Activated CD4-positive, alpha-beta T cell treated with anti-CD3 and anti-CD28 coated beads, Interleukin-2, Interleukin-6, amounts not matched to agents 100 ng/mL and 50 ng/mL, durations not matched to agents 16 hours and 8 hours (primary cell): ENCODE measurements at regions not wholly inside any gene's neighbourhood (a gene's known extent, or its start where the extent isn't known, plus 50 kb on each side); places are given as distances from the start of the nearest gene placed in this dataset.

ENCODE experiments used
- DNase-seq: peaks from one replicate; pipeline ENCODE4 v3.0.0-alpha.2; 2020

DNA sequence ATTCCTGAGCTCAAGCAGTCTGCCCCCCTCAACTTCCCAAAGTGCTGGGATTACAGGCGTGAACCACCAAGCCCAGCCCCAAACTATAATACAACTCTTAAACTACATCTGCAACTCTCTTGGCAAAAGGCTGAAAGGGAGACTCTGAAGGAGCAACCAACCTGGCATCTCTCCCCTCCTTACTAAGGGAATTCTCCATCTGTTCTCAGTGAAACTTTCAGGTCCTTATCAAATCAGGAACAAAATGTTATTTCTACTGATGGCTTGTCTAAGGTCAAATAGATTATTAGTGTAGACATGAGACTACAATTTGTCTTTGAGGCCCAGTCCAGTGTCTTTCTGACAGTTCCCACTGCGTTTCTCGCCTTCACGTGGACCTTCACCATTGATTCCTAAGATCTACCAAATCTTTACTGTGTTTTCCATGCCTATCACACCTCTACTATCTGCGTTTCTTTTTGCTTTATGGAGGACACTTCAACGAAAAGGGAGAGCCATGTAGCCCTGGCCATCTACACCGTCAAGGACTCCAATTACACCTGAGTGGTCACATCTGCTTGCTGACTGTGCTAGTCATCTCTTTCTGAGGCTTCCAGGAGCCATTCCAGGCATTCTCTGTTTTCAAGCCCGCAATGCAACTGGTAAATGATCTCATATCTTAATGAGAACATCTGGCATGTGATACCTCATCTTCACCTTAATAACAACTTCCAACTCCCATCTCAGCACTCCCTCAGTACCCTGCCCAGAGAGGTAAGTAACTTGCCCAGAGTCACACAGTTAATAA is 405.7 kb upstream of the CITED2 start:
- no peak for DNase-seq

DNA sequence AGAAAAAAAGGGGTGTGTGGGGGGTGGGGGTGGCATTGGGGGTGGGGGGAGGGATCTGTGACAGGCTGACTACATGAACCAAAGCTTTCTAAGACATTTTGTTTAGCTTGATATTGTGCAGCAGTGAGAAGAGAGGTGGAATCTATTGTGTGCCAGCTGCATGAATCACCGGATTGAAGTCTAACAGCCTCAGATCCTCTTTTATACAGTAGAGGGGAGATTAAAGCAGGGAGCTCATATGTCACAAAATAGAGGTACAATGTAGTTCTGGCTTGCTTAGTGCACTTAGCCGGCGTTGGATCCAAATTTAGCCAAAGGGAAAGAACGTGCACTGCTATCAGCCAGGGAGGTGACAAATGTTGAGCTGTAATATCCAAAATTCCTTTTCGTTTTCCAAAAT is 404.2 kb upstream of the CITED2 start:
- DNase-seq = no peak

DNA sequence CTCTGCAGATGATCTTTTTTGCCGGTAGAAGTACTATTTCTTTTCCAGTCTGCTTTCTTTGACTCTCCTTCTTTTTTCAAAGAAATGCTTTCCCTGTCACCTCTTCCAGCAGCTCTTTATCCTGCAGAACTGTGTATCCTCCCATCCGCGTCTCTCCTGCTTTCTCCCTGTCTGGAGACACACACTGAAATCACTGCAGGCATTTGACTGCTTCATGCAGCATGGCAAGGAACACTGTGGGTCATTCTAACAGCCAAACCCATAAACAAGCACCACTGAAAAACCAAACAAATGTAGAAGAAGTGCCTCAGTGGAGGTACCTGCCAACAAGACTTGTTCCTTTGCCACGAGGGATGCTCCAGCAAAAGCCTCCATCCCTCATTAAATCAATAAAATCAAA is 403.7 kb upstream of the CITED2 start:
- DNase-seq = no peak

DNA sequence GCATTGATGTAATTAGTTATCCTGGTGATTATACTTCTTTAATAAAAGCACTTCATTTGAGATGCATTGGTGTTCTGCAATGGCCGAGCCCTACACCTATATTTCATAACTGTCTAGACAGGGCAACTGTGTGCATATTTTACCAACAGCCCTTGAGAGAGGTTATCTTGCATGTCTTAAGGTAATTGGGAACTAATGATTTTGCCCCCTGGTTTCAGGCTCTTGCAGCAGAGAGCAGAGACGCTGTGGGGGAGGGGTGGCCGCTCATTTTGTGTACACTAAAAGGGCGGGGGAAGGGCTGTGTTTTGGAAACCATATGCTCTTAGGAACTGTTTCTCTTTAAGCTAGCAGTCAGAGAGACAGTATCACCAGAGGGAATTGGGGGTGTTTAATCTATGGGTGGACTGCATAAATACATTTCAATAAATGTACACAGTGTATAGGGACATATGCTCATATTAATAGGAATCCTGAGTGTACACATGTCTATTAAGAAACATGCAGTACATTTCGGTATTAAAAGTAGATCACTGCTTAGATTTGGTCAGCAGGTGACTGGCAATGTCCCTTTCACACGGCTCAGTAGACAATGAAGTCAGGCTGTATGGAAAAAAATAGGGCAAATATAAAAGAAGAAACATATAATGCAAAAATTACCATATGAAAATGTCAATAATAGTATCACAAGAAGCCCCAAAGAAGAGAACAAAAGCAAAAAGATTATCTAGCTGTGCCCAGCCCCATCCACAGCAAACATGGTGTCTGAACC is 402.9 kb upstream of the CITED2 start:
- DNase-seq = no peak

DNA sequence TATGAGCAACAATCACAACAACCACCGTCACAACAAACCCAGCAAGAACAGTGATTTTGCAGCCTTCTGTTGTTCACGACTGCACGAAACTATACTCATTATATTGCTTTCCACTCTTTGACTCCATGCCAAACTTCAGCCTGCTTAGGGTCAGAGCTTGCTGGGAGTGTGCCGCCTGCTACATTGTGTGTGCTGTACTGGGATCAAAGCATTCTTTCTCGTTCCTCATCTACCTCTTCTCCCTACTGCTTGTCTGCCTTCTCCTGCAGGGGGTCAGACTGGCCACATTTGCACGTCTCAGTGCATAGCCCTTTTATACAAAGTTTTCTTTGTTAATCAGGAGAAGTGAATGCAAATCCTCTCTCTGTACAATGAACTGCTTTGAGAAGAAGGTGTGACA is 401.6 kb upstream of the CITED2 start:
- no peak for DNase-seq

DNA sequence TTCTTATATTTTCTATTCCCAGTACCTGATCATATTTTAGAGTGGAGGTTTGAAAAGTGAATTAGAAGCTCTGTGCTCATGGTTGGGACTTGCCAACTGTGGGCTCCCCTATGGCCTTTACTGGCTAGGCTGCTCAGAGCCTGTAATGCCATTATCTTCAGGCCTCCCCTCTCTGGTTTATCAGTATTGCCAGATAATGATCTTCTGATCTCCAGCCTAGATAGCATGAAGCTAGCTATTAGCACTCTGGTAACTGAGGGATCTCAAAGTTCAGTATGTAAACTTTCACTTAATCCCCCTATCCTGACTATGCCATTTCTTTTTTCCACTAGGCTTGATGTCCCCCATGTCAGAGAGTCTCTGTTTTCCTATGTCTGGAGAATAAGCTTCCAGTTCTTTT is 393.7 kb upstream of the CITED2 start:
- no peak for DNase-seq

DNA sequence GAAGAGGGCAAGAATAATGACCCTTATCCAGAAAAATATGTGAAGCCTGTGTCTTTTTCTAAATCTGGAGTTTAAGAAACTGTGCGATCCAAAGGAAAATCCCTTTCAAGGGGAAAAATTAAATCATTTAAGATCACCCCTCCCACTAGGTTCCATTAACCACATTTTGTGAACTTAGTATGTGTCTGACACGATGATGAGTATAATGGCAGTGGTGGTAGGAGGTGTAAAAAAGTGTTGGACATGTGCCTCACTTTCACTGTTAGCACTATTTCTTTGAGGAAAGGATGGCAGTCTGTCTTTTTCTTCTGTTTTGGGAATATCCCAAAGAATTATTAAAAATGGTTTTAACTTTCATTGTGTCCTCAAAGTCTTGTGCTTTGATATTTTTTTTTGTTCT is 392.3 kb upstream of the CITED2 start:
- no peak for DNase-seq

DNA sequence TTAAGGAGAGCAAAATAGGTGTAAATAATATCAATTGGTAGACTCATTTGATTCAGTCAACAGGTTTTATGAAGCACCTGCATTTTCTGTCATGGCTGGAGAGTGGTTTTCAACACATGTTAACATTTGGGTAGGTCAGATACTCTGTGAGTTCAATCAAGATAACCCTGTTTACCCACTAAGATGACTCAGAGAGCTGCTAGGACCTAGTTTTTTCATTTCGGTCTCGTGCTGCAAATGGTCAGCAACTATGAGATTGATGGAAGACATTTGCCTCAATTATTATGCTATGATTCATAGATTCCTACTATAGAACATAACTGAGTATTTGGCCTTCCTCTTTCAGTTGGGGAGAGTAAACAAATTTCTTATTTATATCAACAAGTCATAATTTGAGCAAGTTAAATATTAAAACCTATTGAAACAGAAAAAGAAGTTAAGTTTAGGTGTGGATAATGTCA is 391.4 kb upstream of the CITED2 start:
- DNase-seq = no peak

DNA sequence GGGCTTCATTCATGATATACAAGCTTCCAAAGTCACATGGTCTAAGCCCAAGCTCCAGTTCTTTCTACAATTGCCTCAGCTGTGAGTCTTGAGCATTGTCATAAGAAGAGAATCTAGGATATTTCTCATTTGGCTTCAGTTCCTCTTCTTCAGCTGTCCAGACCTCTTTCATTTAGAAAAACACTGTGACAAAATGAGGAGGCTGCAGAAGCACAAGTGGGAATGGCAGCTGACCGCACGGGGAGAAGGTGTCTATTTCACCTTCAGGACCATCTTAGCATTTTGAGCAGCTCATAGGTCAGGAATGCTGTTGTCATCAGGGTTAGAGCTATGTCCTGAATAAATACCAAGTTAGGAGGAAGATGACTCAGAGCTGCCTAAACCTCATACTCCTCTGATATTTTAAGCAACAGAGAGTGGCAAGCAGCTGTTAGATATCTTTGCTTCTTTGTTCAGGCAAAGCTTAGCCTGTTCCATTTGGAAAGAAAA is 390.1 kb upstream of the CITED2 start:
- DNase-seq = peak; percentile 18

DNA sequence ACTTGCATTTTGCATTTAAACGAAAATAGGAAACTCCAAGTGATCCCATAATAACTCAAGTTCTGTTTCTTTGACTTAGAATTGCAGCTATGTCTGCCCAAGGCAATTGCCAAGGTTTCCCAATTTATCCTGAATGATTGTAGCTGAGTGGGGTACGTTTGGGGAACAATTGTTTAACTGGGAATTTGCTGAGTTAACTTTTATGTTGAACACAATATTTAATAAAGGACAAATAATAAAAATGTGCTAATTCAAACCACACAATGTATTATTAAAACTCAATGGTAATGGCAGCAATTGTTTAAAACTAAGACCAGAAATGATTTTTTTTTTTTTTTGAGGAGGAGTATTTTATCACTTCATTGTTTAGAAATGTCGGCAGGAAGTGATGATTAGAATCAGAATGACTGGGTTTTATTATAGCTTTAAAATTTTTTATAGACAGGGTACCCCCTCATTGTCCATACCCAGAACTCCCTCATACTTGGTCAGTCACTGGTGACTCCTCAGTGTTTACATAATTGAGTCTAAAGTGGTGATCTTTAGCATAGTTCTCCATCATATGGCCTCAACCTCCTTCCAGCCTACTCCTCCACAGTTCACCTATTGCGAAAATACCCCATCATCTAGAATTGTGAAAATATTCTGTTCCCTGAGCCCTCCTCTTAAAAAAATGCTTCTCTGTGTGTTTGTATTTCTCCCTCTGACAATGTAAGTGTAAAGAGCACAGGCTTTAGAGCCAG is 389.2 kb upstream of the CITED2 start:
- DNase-seq = no peak

DNA sequence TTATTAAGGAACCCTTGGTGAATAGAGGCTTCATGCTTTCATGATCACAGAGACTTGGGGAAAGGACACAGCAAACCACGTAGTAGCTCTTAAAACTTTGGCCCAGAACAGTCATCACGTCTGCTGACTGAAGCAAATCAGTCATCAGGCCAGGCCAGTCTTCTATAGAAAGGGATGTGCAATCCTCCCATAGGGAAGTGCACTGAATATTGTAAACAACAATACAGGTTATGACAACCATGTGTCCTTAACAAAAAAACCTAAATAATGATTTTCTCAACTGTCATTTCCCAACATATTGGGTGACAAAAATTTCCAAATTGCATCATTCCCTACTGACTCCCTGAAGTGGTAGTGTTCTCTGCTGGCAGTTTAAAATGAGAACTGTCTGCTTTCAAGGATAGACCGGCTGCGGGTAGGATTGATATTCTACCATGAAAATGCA is 388.2 kb upstream of the CITED2 start:
- no peak for DNase-seq

DNA sequence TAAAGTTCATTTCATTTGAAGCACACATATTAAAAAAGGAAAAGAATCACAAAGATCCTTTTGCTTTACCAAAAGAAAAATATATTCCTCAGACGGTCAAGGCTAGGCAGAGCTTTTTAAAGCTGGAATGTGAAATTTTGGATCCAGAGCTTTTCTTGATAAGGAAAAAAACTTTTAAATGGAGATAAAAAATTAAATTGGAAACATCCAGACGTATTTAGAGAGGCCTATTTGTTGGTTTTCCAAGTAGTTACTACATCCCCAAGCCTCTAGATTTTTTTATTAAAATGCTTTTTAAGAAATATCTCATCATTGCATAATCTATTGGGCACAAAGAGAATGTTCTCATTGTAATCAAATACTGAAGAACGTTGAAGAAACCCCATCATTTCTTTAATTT is 385.7 kb upstream of the CITED2 start:
- no peak for DNase-seq

DNA sequence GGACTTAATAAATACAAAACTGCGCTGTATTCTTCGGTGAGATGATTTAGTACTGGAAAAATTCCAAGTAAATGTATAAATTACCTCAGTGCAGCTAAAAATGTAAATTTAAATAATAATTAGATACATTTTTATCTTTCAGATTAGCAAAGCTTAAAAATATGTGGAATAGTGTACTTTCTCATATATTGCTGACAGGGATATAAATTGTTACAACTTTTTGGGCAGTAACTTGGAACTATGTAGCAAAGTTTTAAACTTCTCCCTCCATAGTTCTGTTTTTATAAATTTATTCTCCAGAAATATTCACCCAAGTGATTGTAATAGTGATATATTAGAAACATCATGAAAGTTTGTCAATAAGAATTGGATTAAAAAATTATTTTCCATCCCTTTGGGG is 384.6 kb upstream of the CITED2 start:
- DNase-seq = no peak

DNA sequence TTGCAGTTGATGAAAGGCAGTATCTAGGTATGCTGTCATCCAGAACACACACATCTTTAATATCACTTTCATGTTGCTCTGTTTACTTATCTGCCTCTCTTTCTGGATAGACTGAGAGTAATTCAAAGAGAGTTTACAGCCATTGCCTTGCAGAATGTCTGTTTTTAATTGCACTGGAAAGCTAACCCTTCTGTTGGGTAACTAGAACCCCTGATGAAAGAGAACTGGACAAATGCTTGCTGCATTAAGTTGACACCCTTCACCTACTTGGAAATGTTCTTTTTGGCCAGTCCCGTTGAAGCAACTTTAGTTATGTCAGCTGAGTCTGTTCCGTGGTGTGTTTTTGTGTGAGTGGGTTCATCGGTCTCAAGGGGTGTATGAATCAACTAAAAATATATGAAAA is 383.8 kb upstream of the CITED2 start:
- DNase-seq = no peak

DNA sequence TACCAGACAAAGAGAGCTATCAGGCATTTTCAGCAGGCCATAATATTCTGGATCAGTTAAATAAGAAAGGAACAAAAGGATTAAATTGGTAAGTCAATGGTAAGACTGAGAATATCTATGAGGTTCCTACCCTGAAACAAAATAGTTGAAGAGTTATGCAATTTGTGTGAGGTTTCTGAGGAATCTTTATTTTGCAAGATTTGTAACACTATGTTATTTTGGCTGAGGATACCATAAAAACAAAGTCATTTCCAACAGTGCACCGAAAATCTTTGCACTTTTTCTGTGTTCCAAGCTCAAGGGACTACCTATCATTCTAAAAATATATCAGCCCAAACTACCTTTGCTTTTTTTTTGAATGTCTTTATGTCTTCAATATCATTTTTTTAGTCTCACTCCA is 383.3 kb upstream of the CITED2 start:
- DNase-seq = no peak

DNA sequence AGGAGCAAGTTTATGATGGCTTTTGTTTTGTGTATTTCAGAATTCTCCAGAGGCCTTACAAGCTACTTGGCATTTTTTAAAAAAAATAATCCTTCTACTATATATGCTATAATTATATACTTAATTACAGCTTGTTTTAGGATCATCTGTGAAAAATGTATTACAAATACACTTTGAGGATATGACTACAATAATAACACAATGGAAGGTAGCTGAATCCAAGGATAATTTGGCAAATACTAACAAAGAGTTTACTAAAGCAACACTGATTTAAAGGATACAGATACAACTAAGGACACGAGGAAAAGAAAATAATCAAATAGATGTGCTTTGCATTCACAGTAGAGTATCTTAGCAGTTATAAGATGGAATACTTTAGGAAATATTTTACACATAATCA is 381.9 kb upstream of the CITED2 start:
- no peak for DNase-seq

DNA sequence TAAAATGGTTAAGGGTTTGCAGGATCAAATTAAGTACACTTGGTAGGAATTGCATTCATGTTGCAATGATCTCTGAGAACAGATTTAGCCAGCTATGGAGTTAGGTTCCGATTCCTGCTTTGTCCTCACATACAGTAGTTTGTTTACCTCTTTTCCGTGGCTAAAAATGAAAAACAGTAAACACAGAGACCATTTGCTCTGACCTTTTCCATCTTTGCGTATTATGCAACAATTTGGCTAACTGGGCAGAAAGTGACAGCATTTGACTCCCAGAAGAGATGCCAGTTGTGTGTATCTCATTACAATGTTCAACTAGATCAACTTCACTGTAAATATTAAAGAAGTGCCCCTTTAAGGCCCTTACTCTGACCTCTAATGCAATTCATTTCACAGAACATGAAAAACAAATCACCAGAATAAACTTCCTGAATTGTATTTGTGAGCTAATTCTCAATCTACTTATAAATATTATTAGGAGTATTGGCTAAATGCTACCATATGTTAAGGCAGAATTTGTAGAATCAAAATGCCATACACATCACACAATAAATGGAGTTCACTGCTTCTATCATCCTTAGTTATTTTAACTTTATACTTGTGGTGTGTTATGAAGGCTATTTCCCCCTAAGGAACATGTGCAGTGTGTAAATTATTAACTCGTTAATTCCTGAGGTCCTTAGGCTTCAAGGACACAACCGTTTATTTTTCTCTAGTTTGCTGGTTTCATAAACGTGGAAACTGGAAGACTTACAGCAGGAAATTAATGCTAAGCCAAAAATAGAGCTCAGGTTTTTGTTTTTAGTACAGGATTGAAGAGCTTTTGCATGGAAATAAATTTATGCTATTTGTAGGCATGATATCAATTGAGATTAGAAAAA is 380.7 kb upstream of the CITED2 start:
- no peak for DNase-seq

DNA sequence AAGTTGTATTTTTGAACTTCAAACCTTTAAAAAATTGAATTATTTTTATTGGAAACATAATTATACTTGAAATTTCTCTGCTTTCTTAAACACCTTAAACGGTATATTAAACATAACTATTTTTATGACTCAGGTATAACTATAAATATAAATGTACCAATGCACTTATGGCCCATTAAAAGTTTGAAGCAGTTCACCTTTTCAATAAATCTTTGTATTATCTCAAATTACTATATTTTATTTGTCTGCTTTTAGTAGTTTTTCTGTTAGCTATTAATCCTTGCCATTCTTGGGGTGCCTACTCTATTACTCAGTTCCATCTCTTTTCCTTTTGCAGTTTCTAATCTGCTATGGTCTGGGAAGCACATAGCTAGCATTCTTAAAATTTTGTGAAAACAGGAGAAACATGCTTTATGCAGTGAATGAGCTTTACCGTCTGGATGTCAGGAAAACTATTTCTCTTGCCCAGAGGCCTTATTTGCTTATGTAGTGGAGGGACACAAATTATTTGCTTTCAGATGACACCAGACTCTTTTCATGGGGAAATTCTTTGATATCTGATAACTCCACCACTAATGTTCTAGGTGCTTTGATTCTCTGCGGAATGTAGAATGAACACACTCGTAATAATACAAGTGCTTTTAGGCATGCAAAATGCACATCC is 378.9 kb upstream of the CITED2 start:
- DNase-seq = no peak

DNA sequence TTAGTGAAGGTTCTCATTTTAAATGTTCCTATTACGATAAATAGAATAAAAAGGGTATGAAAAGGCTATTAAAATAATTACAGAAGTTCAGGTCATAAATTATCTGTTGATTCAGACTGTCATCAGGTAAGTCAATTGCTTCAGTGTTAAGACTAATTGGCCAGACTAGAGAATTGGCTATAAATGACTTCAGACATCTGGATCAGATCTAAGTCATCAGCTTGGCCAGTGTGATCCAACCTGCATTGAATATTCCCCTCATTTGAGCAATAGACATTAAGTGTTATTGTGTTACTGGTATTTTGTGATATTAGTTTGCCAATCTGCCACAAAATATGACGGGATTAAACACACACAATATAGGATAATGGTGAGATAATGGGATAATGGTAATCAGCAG is 377.6 kb upstream of the CITED2 start:
- no peak for DNase-seq

DNA sequence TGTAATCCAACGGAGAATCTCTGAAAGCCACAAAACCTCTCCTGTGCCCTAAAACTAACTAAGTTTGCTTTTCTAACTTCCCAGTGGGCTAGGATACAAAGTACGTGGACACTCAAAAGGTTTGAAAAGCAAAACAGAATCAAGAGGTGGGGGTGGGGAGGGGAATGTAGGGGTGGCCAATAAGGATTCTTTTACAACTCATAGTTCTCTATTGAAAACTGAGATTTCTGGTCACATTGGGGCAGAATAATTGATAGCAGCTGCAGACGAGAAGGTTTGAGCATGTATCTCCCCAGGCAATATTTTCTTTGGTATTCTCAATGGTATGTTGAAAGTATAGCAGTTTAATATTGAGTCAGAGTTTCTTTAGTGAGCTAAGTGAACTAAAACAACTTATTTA is 376.7 kb upstream of the CITED2 start:
- no peak for DNase-seq

DNA sequence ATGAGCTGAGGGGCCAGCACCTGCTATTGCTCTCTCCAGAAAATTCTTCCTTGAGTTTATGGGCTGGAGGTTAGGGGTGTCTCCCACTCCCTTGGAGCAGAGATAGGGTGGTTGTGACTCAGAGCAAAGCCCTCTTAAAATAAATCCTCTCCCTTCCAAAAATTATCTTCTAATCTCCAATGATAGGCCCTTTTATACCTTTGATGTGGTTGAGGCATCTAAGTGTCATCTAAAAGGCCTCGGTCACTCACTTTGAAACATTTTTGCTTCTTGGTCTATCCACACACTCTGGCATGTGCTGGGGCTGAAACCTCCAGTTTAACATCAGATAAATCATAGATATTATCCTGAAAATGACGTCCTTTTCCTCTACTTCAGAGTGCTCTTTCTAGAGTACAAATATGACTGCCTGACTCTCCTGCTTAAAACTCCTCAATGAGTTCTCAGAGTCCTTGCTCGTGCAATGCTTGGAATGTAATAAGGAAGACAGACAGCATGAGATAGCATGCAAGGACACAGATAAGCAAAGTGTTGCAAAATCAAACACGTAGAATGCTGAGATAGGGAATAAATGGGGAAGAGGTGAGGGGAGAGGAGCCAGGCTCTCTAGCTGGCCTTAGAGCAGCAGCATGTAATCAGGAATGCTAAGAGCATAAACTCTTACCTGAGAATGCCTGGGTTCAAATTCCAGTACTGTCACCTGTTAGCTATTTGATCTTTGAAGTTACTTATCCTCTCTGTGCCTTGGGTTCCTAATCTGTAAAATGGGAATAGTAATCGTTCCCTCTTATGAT is 374.1 kb upstream of the CITED2 start:
- no peak for DNase-seq
